MM.1S (cell line): ENCODE measurements at regions not wholly inside any gene's neighbourhood (a gene's known extent, or its start where the extent isn't known, plus 50 kb on each side); places are given as distances from the start of the nearest gene placed in this dataset.

Source experiments
- CTCF ChIP-seq: fragments of 300-600 bp; sonication (generic); IDR thresholded peaks from 2 replicates; pipeline ENCODE4 v1.5.1; 2016; ENCODE audit warnings: antibody characterized with exemption, low read length, mixed read lengths
- EZH2 ChIP-seq: fragments of 300-600 bp; sonication (generic); optimal IDR thresholded peaks from 2 replicates; pipeline ENCODE3; 2017; ENCODE audit warnings: low read depth, mild to moderate bottlenecking, antibody characterized with exemption, low read length, mixed read lengths
- EZH2phosphoT487 ChIP-seq: fragments of 300-600 bp; sonication (generic); IDR thresholded peaks from 2 replicates; pipeline ENCODE4 v1.6.1; 2018; ENCODE audit warnings: antibody characterized with exemption, low read length

DNA sequence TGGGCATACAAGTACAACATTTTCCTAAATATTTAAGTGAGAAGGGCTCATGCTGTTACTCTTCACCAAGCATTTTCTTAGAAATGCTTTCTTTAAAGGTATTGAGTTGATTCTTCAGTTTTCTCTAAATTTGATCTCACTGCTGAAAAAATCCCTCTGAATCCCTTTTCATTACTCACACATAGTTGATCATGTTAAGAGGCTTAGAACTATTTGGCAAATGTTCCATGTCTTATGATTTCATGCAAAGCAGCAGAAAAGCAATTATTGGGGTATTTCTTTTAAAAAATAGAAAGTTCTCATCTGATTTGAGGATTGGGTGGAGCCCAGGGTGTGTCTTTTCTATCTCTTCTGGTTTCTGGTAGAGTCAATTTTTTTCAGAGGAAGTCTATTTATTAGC is 1079.8 kb upstream of the ZEB2 start:
- no peak for TF ChIP-seq CTCF
- no peak for TF ChIP-seq EZH2
- no peak for TF ChIP-seq EZH2phosphoT487
